GM19467 (cell line): ENCODE measurements at regions not wholly inside any gene's neighbourhood (a gene's known extent, or its start where the extent isn't known, plus 50 kb on each side); places are given as distances from the start of the nearest gene placed in this dataset.

Experiments
- ATAC-seq: cut with Tn5 transposase; IDR thresholded peaks from one replicate; pipeline ENCODE4 v1.9.1; 2021; ENCODE audit warnings: mild to moderate bottlenecking, moderate library complexity; ENCODE audit not compliant: unreplicated experiment

- ATAC-seq: no peak
These were observed 1155.2 kb upstream of the AUTS2 start for GRCh38 chr7:68442931-68443631.

- no peak for ATAC-seq
These were observed 1154.2 kb upstream of the AUTS2 start for GRCh38 chr7:68444042-68444441.

GRCh38 chr7:68444956-68445355, 1153.3 kb upstream of the AUTS2 start:
- no peak for ATAC-seq

GRCh38 chr7:68446183-68446582, 1152.1 kb upstream of the AUTS2 start:
- ATAC-seq: no peak

DNA sequence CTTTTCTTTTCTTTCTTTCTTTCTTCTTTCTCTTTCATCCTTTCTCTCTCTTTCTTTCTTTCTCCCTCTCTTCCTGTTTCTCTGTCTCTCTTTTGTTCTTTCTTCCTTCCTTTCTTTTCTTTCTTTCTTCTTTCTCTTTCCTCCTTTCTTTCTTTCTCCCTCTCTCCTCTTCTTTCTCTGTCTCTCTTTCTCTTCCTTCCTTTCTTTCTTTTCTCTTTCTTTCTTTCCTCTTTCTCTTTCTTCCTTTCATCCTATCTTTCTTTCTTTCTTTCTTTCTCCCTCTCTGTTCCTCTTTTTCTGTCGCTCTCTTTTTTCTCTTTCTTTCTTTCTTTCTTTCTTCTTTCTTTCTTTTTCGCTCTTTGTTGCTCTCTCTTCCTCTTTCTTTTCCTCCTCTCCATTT, 1149.2 kb upstream of the AUTS2 start:
- ATAC-seq: no peak

- no peak for ATAC-seq
These were observed 1148.5 kb upstream of the AUTS2 start for GRCh38 chr7:68449816-68450215.

DNA sequence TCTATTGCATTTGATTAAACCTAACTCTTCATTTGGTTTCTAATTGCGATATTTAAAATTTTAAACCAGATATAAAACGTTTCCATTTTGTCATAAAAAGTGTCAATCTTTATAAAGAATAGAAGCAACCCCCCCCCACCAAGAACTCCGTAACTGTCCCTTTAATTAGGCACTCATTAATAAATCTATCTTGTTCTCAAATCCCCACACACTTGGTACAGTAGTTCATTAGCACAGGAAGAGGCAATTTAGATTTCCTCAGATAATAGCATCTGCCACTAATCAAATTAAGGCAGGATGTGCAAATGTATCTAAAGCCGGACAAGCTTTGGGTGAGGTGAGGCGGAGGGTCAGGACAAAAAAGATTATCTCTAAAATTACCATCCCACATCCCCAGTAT, 1143.3 kb upstream of the AUTS2 start:
- no peak for ATAC-seq

DNA sequence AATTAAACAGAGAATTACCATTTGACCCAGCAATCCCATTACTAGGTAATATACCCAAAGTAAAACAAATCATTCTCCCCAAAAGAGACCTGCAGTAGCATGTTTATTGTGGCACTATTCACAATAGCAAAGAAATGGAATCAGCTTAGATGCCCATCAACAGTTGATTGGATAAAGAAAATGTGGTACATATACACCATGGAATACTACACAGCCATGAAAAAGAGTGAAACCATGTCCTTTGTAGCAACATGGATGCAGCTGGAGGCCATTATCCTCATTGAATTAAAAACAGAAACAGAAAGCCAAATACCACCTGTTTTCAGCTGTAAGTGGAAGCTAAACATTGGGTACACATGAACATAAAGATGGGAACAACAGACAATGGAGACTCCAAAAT, 1141.8 kb upstream of the AUTS2 start:
- no peak for ATAC-seq

GRCh38 chr7:68457481-68457880, 1140.8 kb upstream of the AUTS2 start:
- ATAC-seq: no peak

- ATAC-seq: no peak
These were observed 1140.0 kb upstream of the AUTS2 start for GRCh38 chr7:68458010-68458908.

DNA sequence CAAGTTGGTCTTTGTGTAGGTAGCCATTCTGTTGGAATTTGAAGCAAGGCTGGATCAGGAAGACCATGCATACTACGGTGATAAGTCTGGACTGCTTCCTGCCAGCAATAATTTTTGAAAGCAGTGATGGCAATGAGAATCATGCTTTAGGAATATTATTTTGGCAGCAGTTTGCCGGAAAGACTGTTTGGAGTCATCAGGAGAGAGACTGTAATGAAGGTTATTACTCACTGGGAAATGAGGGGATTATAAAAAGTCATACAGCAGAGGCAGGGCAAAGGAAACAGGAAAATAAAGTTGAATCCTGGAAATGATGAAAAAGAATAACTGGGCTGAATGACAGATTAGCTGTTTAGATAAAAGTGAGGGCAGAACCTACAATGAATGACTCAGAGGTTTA, 1136.8 kb upstream of the AUTS2 start:
- ATAC-seq: no peak

DNA sequence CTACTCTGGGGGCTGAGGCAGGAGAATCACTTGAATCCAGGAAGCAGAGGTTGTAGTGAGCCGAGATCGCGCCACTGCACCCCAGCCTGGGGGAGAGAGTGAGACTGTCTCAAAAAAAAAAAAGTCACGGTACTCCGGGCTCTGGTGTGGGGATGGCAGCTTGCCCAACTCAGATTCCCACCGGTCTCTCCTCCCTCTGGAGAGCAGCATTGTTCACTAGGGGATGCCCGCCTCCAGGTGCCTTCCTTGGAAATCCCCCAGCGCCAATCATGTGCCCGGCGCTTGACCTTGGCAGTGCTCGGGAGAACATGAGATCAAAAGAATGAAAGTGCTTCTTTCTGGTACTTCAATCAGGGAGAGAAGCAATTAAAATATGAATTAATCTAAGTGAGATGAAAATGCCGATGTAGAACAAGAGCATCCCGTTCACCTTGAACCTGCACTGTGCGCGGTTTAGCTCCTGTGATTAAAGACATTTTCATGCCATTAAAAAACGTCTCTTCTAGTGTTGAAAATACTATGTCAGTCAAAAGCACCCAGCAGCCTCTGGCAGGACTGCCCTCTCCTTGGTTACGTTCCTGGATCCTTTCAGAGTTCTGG, 1127.3 kb upstream of the AUTS2 start:
- no peak for ATAC-seq

DNA sequence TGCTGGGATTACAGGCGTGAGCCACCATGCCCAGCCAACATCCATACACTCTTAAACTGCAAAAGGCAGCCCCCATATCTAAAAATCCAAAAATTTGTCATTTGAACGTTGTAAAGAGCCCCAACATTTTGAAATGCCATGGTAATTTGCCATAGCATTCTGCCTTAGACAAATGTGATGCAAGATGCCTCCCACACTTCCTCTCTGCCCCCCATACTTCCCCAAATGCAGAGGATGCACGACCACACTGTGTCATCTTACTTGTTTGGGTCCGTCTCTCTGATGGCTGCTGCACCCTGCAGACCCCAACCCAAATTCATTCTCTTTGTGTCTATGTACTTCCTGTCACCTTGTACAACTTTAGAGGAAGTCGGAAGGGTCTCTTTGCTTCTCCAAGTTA, 1125.6 kb upstream of the AUTS2 start:
- no peak for ATAC-seq

DNA sequence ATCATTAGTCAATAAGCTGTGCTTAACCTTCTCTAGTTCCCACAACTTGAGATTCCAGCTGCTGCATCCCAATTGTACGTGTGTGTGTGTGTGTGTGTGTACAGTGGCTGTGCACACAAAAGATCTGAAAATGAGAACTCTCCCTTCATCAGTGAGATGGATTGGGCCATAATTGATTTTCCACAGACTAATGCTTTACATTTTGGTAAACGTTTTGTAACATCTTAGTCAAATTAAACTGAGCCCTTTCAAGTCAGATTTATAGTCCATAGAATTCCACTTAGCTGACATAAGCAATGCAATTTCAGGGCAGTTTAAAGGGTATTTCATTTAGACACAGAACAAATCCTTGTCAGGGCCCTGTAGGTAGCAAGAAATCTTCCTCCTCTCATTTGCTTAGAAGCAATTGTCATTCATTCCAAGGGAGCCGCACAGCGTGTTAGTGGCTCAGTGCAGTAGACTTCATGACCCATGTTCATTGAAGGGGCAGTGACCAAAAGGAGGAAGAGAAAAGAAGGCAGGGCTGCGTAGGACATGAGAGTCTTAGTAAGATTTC, 1123.5 kb upstream of the AUTS2 start:
- no peak for ATAC-seq

DNA sequence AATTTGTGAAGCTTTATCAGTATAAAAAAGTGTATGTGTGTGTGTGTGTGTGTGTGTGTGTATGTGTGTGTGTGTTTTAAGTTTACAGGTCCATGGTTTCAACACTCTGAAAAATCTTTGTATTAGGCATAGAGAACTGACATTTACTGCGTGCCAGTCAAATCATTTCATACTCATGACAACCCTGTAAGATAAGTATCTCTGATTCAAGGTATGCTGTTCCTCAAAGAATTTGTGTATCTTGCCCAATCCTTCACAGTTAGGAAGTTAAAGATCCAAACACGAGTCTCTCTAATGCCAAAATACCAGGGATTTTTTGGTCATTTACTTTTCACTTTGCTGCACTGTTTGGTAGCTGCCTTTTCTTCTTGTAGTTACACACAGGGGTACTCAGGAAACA, 1121.3 kb upstream of the AUTS2 start:
- ATAC-seq: no peak

DNA sequence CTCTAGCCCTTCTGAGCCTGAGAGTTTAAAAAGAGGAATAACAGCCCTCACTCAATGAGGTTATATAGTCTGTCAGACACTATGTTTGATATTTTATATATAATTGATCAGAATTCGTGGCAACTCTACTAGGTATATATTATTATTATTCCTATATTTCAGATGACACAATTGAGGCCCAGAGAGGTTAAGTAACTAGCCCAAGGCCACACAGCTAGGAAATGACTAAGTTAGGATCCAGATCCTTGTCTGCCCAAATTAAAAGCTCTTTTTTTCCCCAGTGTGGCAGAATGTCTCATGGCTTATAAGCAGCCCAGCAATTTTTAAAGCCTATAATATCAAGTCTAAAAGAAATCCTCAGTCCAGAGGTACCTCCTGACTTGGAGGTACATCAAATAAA, 1119.9 kb upstream of the AUTS2 start:
- no peak for ATAC-seq

DNA sequence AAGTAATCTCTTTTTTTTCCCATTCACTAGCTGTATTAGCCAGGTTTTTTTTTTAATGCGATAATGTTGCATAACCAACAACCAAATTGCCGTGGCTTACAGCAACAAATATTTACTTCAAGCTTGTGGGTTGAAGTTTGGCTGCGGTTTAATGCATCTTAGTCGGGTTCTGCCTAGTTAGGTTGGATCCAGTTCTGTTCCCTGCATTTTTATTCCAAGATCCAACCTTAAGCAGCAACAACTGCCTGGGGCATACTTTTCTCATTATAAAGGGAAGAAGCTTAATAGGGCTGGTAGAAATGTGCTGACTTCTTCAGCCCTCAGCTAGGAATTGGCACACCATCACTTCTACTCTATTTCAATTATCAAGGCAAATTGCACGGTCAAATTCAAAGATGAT, 1115.5 kb upstream of the AUTS2 start:
- no peak for ATAC-seq

- ATAC-seq: no peak
These were observed 1113.5 kb upstream of the AUTS2 start for GRCh38 chr7:68484731-68485130.

- no peak for ATAC-seq
These were observed 1112.9 kb upstream of the AUTS2 start for GRCh38 chr7:68485253-68485917.

GRCh38 chr7:68488341-68489060, 1109.8 kb upstream of the AUTS2 start:
- ATAC-seq: no peak
